Heart right ventricle (tissue), 16 donors: ENCODE measurements at regions not wholly inside any gene's neighbourhood (a gene's known extent, or its start where the extent isn't known, plus 50 kb on each side); places are given as distances from the start of the nearest gene placed in this dataset.

Source experiments
- ATAC-seq, 8 donors: fragments of 200-7000 bp; cut with Tn5 transposase; one replicate each; pipeline ENCODE4 v1.9.1; 2020; ENCODE audit warnings: mild to moderate bottlenecking in 8 of 8, moderate library complexity in 8 of 8, moderate number of reproducible peaks in 1 of 8
- DNase-seq, 2 donors: peaks; one replicate each; pipeline ENCODE4 v3.0.0-alpha.2; 2020
- H3K27ac ChIP-seq, 10 donors: fragments of 200-600 bp; sonication (generic) in 2 of 10; one replicate each; pipeline versions ENCODE4 v1.5.0 to v1.8.0; 2020 to 2022; ENCODE audit warnings: mild to moderate bottlenecking in 3 of 10
- H3K27me3 ChIP-seq, 7 donors: fragments of 200-600 bp; one replicate each; pipeline ENCODE4 v1.8.0; 2021 to 2022; ENCODE audit warnings: mild to moderate bottlenecking in 2 of 7
- H3K36me3 ChIP-seq, 9 donors: fragments of 200-600 bp; sonication (generic) in 1 of 9; one replicate each; pipeline versions ENCODE4 v1.5.0 to v1.8.0; 2020 to 2022; ENCODE audit warnings: mild to moderate bottlenecking in 2 of 9
- H3K4me1 ChIP-seq, 9 donors: fragments of 200-600 bp; sonication (generic) in 1 of 9; one replicate each; pipeline versions ENCODE4 v1.5.0 to v1.8.0; 2020 to 2022; ENCODE audit warnings: mild to moderate bottlenecking in 4 of 9
- H3K4me3 ChIP-seq, 10 donors: fragments of 200-600 bp; sonication (generic) in 2 of 10; one replicate each; pipeline versions ENCODE4 v1.5.0 to v1.8.0; 2020 to 2022; ENCODE audit warnings: mild to moderate bottlenecking in 7 of 10, moderate library complexity in 2 of 10
- H3K9me3 ChIP-seq, 11 donors: fragments of 200-600 bp in 10 of 11; sonication (generic) in 2 of 11; one replicate each; pipeline versions ENCODE4 v1.5.0 to v1.8.0; 2013 to 2022; ENCODE audit warnings: mild to moderate bottlenecking in 2 of 11, control low read depth in 1 of 11, moderate library complexity in 1 of 11
- WGBS, 2 donors: extraction: QIAGEN DNeasy Blood & Tissue Kit; methylation state at CpG; one replicate each; pipeline ENCODE4 v1.1.7; 2013; ENCODE audit warnings: inconsistent platforms in 1 of 2; 5-methylcytosine and 5-hydroxymethylcytosine counted together
- intact Hi-C, 10 donors: fragments of 100-400 bp; cut with DNase I; formaldehyde crosslinking; loops; one replicate each; pipeline versions ENCODE4 v1.11.1 to v1.14.2; 2022
- TF ChIP-seq, protein P1 (sequence below), 9 donors: fragments of 200-600 bp; sonication (generic) in 2 of 9; IDR thresholded peaks; one replicate each; pipeline versions ENCODE4 v1.5.0 to v1.8.0; 2021 to 2022; ENCODE audit warnings: antibody characterized with exemption in 9 of 9, mild to moderate bottlenecking in 5 of 9, moderate library complexity in 1 of 9
- donor health status: Arrhythmogenic right ventricular cardiomyopathy.
- donor health status: ischemic (EF 13 %, LVEDD 7.1; RV severe dilation, severe dysfunction).
- donor health status: healthy with polysubstance abuse.
- donor health status: DM: no; HTN: yes; CAD: no.
- donor health status: DM: no; HTN: no; CAD: no.
- donor health status: ischemic (EF 25% LVEDD 6.9; RV normal size, moderate dysfunction).
- donor health status: ischemic (EF 25% LVEDD 5.7; RV mildly dilated, moderate dysfunction).
- donor health status: healthy.
- donor health status: DM: yes; HTN: yes; CAD: no.
- donor health status: Ischemic cardiomyopathy.
- donor health status: ischemic (EF 35%, LVEDD 5.7; RV mildly dilated, moderate dysfunction).
- donor health status: nonischemic (EF 11% LVEDD 7.7; RV severe dilation, severe dysfunction).
- donor health status: DM: yes; HTN: yes; CAD: no.
- donor health status: PGD.
- donor health status: ischemic (EF 29% LVEDD 5.4; RV normal size, mild dysfunction).
- donor health status: nonischemic (EF 23%, LVEDD 6.1; RV moderate dilation, normal function).

DNA sequence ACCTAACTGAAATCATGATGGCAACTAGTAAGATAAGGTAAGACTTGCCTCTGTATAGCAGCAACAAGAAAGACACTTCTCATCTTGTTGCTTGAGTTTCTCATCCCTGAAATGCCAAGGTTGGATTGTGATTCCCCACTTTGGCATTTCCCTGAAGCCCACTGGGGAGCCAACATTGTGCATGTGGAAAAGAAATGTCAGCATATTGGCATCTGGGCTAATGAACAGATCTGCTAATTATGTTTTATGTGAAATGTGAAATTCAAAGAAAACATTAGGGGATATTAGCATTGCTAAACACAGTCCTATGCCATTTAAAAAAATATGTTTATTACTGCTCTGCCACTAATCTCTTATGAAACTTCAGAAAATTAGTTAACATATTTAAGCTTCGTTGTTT, 126.3 kb upstream of the PCSK2 start:
- Histone ChIP-seq H3K4me1 (no peaks in the 10 kb centered on the region), H3K4me3 (no peak overlapping the region), H3K36me3 (no peaks in the 10 kb centered on the region), H3K27ac (no peak overlapping the region), H3K9me3 (peaks cover 0 to 5% (median 0%) of the 10 kb centered on the region in 11 donors), H3K27me3 (no peaks in the 10 kb centered on the region)
- ATAC-seq, result no peak
- intact Hi-C loops, result no loop called here
- TF ChIP-seq, protein P1, sequence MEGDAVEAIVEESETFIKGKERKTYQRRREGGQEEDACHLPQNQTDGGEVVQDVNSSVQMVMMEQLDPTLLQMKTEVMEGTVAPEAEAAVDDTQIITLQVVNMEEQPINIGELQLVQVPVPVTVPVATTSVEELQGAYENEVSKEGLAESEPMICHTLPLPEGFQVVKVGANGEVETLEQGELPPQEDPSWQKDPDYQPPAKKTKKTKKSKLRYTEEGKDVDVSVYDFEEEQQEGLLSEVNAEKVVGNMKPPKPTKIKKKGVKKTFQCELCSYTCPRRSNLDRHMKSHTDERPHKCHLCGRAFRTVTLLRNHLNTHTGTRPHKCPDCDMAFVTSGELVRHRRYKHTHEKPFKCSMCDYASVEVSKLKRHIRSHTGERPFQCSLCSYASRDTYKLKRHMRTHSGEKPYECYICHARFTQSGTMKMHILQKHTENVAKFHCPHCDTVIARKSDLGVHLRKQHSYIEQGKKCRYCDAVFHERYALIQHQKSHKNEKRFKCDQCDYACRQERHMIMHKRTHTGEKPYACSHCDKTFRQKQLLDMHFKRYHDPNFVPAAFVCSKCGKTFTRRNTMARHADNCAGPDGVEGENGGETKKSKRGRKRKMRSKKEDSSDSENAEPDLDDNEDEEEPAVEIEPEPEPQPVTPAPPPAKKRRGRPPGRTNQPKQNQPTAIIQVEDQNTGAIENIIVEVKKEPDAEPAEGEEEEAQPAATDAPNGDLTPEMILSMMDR (IDR thresholded peaks at IDR 0.05), result no peak
- 66 to 67% methylated on average over 1 of the region's 1 CpG for WGBS, 2 donors
- DNase-seq, result no peak

DNA sequence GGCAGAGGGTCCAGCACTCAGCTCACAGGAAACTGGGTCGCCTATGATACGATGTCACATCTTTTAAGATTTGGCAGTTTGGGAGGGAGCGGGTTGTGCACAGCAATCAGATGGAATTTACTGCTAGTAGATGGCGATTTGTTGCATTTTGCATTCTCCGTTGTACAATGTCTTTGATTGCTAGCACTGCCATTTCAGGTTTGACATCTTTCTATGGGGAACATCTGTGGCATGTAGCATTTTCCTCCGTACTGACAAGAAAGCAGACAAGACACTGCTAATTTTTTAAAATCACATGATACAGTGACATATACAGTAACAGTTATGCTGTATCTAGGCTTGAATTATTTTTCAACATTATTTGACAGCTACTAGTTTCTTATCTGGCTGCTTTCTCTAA, 119.7 kb upstream of the PCSK2 start:
- no peaks in the 10 kb centered on the region for H3K4me1 ChIP-seq
- TF ChIP-seq, protein P1 (IDR thresholded peaks at IDR 0.05), result no peak
- no peak overlapping the region for H3K4me3 ChIP-seq
- intact Hi-C loops, result no loop called here
- no peaks in the 10 kb centered on the region for H3K36me3 ChIP-seq
- peaks cover 0 to 14% (median 0%) of the 10 kb centered on the region in 11 donors for H3K9me3 ChIP-seq
- 79% methylated on average over 6 of the region's 6 CpGs for whole genome bisulfite sequencing, 2 donors
- DNase-seq (no peak), ATAC-seq (no peak)
- H3K27ac ChIP-seq, result no peak overlapping the region
- no peaks in the 10 kb centered on the region for H3K27me3 ChIP-seq

DNA sequence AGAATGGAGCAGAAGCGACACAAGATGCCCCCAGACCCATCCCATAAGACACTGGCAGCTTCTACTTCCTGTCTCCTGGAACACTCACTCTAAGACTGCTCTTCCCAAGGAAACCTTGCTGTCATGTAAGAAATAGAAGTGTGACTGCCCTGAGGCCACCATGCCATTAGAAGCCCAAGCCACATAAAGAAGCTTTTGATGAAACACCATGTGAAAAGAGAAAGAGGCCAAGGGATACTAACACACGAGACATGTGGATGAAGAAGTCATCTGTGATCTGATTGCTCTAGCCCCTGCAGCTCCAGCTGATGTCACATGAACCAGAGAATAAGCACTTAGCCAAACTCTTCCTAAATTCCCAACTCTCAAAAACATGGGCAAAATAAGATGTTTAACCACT, 117.9 kb upstream of the PCSK2 start:
- intact Hi-C loops, result no loop called here

DNA sequence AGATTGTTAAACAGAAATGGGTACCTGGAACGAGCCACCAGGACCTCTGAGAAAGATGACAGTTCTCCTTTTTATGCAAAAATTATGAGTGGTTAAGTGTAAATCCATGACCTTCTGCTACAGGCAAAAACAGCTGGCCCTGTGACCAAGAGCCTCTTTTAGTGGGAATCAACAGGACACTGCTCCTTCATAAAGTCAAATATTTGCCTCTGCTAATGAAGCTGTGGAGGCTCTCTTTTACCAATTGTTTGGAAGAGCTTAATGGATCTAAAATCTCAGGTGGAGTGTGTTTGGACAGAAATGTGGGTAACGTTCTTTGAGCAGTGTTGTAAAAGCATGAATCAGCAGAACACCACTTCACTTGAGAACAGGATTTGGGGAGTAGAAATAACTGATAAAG, 117.5 kb upstream of the PCSK2 start:
- H3K4me1 ChIP-seq, result no peaks in the 10 kb centered on the region
- no peak for DNase-seq
- H3K9me3 ChIP-seq, result peaks cover 0 to 26% (median 0%) of the 10 kb centered on the region in 11 donors
- H3K36me3 ChIP-seq, result no peaks in the 10 kb centered on the region
- TF ChIP-seq, protein P1 (IDR thresholded peaks at IDR 0.05), result no peak
- no peak overlapping the region for H3K4me3 ChIP-seq
- intact Hi-C loops, result no loop called here
- no peaks in the 10 kb centered on the region for H3K27me3 ChIP-seq
- no peak overlapping the region for H3K27ac ChIP-seq
- no peak for ATAC-seq
- WGBS, 2 donors, result 59 to 65% methylated on average over 2 of the region's 2 CpGs

More for the DNA sequence above, 117.9 kb upstream of the PCSK2 start:
- H3K36me3 ChIP-seq, result no peaks in the 10 kb centered on the region
- 54 to 66% methylated on average over 2 of the region's 2 CpGs for WGBS, 2 donors
- H3K4me3 ChIP-seq, result no peak overlapping the region
- TF ChIP-seq, protein P1 (IDR thresholded peaks at IDR 0.05), result no peak
- DNase-seq (no peak), ATAC-seq (no peak)
- H3K9me3 ChIP-seq, result peaks cover 0 to 22% (median 0%) of the 10 kb centered on the region in 11 donors
- no peaks in the 10 kb centered on the region for H3K4me1 ChIP-seq
- no peak overlapping the region for H3K27ac ChIP-seq
- H3K27me3 ChIP-seq, result no peaks in the 10 kb centered on the region
